ENCODE measurements at regions not wholly inside any gene's neighbourhood (a gene's known extent, or its start where the extent isn't known, plus 50 kb on each side); places are given as distances from the start of the nearest gene placed in this dataset.

- Histone ChIP-seq H2AK5ac (ENCODE audit: insufficient read length, low read length) (no peak overlapping the region), H3K18ac (ENCODE audit: insufficient read length, low read depth, low read length) (no peak overlapping the region), H3K14ac (ENCODE audit: insufficient read depth, low read length) (no peak overlapping the region), H3K9me3 (ENCODE audit: control insufficient read depth, low read depth, low read length) (no peaks in the 10 kb centered on the region), H2BK12ac (ENCODE audit: insufficient read length, low read depth, low read length) (no peak overlapping the region), H2BK15ac (ENCODE audit: low read depth, low read length) (no peak overlapping the region), H4K8ac (replicated peaks; ENCODE audit: insufficient read length, low read depth, low read length) (no peak overlapping the region), H2BK120ac (ENCODE audit: low read depth, low read length, poor library complexity, severe bottlenecking) (no peak overlapping the region), H2AFZ (ENCODE audit: low read length) (no peak overlapping the region), H3K27me3 (ENCODE audit: insufficient read depth, low read length) (no peaks in the 10 kb centered on the region), H3K23me2 (ENCODE audit: insufficient read length, low read depth, low read length, poor library complexity, severe bottlenecking) (no peaks in the 10 kb centered on the region), H2BK20ac (ENCODE audit: low read depth, low read length, poor library complexity, severe bottlenecking) (no peak overlapping the region), H3K79me1 (ENCODE audit: insufficient read depth, low read depth, low read length, poor library complexity, severe bottlenecking) (no peaks in the 10 kb centered on the region), H2BK5ac (ENCODE audit: insufficient read length, low read length) (no peak overlapping the region), H3K4me1 (ENCODE audit: insufficient read depth, low read length) (no peaks in the 10 kb centered on the region), H3K4ac (ENCODE audit: low read depth, low read length) (no peak overlapping the region), H3K56ac (ENCODE audit: insufficient read length, low read depth, low read length) (no peak overlapping the region), H3K79me2 (ENCODE audit: insufficient read depth, low read length) (no peaks in the 10 kb centered on the region), H3K9ac (ENCODE audit: extremely low read depth, insufficient read length, low read length) (no peak overlapping the region), H4K20me1 (ENCODE audit: control insufficient read depth, insufficient read depth, insufficient read length) (no peaks in the 10 kb centered on the region), H4K5ac (ENCODE audit: insufficient read length, low read depth, low read length) (no peak overlapping the region), H3K23ac (ENCODE audit: insufficient read length, low read depth, low read length) (no peak overlapping the region), H4K91ac (ENCODE audit: insufficient read length, low read depth, low read length) (no peak overlapping the region), H3T11ph (ENCODE audit: low read length) (no peak overlapping the region), H3K27ac (ENCODE audit: insufficient read length, low read depth, low read length) (no peak overlapping the region), H3K4me2 (ENCODE audit: insufficient read depth, insufficient read length, low read length) (no peak overlapping the region)
- Mint-ChIP-seq H3K27me3 (ENCODE audit: low read depth) (peaks cover 2% of the 10 kb centered on the region; the same call in 1 of the 2 replicates), H3K9me3 (no peaks in the 10 kb centered on the region), H3K4me3 (no peak overlapping the region), H3K36me3 (ENCODE audit: insufficient read depth in 1 of 3, low read depth in 3 of 3) (no peaks in the 10 kb centered on the region; a peak in 1 of 7 replicates), H3K4me1 (peaks cover 8 to 24% of the 10 kb centered on the region in 2 experiments), H3K27ac (no peak overlapping the region; a peak in 1 of 7 replicates)
- DNase-seq = no peak
- WGBS (ENCODE audit: extremely low coverage, insufficient read length, low lambda C conversion rate) = no CpG with 5 or more reads among the region's 7 CpGs
- no peak for TF ChIP-seq CTCF (conservative IDR thresholded peaks at IDR 0.05)
Observed at GRCh38 chr14:71229875-71230274, 322.6 kb downstream of the PCNX1 start.
